ENCODE measurements at regions not wholly inside any gene's neighbourhood (a gene's known extent, or its start where the extent isn't known, plus 50 kb on each side); places are given as distances from the start of the nearest gene placed in this dataset.

- H3K4me1 Mint-ChIP-seq: peaks cover 16% of the 10 kb centered on the region
- H3K4me3 Mint-ChIP-seq: no peak overlapping the region
- peaks cover 8% of the 10 kb centered on the region for H3K27me3 Mint-ChIP-seq (ENCODE audit: low read depth)
- POLR2A ChIA-PET: no interaction called here
- H3K9me3 Mint-ChIP-seq: peaks cover 14% of the 10 kb centered on the region; the same call in 1 of the 2 replicates
- CTCF ChIA-PET: no interaction called here
- ATAC-seq (no peak), DNase-seq (ENCODE audit: low spot score) (no peak)
- TF ChIP-seq ZNF121 (CRISPR knock-in tag; IDR thresholded peaks at IDR 0.05) (no peak), SOX15 (CRISPR knock-in tag; IDR thresholded peaks at IDR 0.05) (no peak), GRHL2 (CRISPR knock-in tag; IDR thresholded peaks at IDR 0.05; ENCODE audit: insufficient replicate concordance, severe bottlenecking) (no peak)
- TF ChIP-seq, protein P1, sequence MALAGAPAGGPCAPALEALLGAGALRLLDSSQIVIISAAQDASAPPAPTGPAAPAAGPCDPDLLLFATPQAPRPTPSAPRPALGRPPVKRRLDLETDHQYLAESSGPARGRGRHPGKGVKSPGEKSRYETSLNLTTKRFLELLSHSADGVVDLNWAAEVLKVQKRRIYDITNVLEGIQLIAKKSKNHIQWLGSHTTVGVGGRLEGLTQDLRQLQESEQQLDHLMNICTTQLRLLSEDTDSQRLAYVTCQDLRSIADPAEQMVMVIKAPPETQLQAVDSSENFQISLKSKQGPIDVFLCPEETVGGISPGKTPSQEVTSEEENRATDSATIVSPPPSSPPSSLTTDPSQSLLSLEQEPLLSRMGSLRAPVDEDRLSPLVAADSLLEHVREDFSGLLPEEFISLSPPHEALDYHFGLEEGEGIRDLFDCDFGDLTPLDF (CRISPR knock-in tag; IDR thresholded peaks at IDR 0.05): no peak
- TF ChIP-seq, protein P2, sequence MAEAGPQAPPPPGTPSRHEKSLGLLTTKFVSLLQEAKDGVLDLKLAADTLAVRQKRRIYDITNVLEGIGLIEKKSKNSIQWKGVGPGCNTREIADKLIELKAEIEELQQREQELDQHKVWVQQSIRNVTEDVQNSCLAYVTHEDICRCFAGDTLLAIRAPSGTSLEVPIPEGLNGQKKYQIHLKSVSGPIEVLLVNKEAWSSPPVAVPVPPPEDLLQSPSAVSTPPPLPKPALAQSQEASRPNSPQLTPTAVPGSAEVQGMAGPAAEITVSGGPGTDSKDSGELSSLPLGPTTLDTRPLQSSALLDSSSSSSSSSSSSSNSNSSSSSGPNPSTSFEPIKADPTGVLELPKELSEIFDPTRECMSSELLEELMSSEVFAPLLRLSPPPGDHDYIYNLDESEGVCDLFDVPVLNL (CRISPR knock-in tag; IDR thresholded peaks at IDR 0.05; ENCODE audit: borderline replicate concordance, low read depth): no peak
- H3K36me3 Mint-ChIP-seq: no peaks in the 10 kb centered on the region; the same call in 1 of the 2 replicates
- H3K27ac Mint-ChIP-seq: no peak overlapping the region
These were observed 184.8 kb upstream of the RND3 start for GRCh38 chr2:150672311-150672710.

- H3K9me3 Mint-ChIP-seq: peaks cover 21% of the 10 kb centered on the region; the same call in 1 of the 2 replicates
- H3K27ac Mint-ChIP-seq: no peak overlapping the region
- peaks cover 3% of the 10 kb centered on the region; the same call in 1 of the 2 replicates for H3K36me3 Mint-ChIP-seq
- peaks cover 10% of the 10 kb centered on the region for H3K4me1 Mint-ChIP-seq
- H3K4me3 Mint-ChIP-seq: no peak overlapping the region
- ATAC-seq (no peak), DNase-seq (ENCODE audit: low spot score) (no peak)
- ChIA-PET POLR2A (no interaction called here), CTCF (no interaction called here)
- peaks cover 8% of the 10 kb centered on the region for H3K27me3 Mint-ChIP-seq (ENCODE audit: low read depth)
- TF ChIP-seq EMX1 (CRISPR knock-in tag; IDR thresholded peaks at IDR 0.05) (no peak), CDX4 (CRISPR knock-in tag; IDR thresholded peaks at IDR 0.05; ENCODE audit: borderline replicate concordance) (no peak), TP53 (CRISPR knock-in tag; IDR thresholded peaks at IDR 0.05) (no peak), FOXK1 (CRISPR knock-in tag; IDR thresholded peaks at IDR 0.05) (no peak), SMAD4 (CRISPR knock-in tag; IDR thresholded peaks at IDR 0.05) (no peak), USF2 (CRISPR knock-in tag; IDR thresholded peaks at IDR 0.05) (no peak), MLX (CRISPR knock-in tag; IDR thresholded peaks at IDR 0.05) (no peak), ZNF512 (CRISPR knock-in tag; IDR thresholded peaks at IDR 0.05; ENCODE audit: borderline replicate concordance) (no peak), ZNF138 (CRISPR knock-in tag; conservative IDR thresholded peaks at IDR 0.05) (no peak), IRF2 (CRISPR knock-in tag; IDR thresholded peaks at IDR 0.05; ENCODE audit: borderline replicate concordance, low read depth) (no peak), TEAD1 (CRISPR knock-in tag; IDR thresholded peaks at IDR 0.05) (no peak)
- TF ChIP-seq, protein P3, sequence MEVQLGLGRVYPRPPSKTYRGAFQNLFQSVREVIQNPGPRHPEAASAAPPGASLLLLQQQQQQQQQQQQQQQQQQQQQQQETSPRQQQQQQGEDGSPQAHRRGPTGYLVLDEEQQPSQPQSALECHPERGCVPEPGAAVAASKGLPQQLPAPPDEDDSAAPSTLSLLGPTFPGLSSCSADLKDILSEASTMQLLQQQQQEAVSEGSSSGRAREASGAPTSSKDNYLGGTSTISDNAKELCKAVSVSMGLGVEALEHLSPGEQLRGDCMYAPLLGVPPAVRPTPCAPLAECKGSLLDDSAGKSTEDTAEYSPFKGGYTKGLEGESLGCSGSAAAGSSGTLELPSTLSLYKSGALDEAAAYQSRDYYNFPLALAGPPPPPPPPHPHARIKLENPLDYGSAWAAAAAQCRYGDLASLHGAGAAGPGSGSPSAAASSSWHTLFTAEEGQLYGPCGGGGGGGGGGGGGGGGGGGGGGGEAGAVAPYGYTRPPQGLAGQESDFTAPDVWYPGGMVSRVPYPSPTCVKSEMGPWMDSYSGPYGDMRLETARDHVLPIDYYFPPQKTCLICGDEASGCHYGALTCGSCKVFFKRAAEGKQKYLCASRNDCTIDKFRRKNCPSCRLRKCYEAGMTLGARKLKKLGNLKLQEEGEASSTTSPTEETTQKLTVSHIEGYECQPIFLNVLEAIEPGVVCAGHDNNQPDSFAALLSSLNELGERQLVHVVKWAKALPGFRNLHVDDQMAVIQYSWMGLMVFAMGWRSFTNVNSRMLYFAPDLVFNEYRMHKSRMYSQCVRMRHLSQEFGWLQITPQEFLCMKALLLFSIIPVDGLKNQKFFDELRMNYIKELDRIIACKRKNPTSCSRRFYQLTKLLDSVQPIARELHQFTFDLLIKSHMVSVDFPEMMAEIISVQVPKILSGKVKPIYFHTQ (CRISPR knock-in tag; IDR thresholded peaks at IDR 0.05): no peak
- TF ChIP-seq, protein P4, sequence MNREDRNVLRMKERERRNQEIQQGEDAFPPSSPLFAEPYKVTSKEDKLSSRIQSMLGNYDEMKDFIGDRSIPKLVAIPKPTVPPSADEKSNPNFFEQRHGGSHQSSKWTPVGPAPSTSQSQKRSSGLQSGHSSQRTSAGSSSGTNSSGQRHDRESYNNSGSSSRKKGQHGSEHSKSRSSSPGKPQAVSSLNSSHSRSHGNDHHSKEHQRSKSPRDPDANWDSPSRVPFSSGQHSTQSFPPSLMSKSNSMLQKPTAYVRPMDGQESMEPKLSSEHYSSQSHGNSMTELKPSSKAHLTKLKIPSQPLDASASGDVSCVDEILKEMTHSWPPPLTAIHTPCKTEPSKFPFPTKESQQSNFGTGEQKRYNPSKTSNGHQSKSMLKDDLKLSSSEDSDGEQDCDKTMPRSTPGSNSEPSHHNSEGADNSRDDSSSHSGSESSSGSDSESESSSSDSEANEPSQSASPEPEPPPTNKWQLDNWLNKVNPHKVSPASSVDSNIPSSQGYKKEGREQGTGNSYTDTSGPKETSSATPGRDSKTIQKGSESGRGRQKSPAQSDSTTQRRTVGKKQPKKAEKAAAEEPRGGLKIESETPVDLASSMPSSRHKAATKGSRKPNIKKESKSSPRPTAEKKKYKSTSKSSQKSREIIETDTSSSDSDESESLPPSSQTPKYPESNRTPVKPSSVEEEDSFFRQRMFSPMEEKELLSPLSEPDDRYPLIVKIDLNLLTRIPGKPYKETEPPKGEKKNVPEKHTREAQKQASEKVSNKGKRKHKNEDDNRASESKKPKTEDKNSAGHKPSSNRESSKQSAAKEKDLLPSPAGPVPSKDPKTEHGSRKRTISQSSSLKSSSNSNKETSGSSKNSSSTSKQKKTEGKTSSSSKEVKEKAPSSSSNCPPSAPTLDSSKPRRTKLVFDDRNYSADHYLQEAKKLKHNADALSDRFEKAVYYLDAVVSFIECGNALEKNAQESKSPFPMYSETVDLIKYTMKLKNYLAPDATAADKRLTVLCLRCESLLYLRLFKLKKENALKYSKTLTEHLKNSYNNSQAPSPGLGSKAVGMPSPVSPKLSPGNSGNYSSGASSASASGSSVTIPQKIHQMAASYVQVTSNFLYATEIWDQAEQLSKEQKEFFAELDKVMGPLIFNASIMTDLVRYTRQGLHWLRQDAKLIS (CRISPR knock-in tag; IDR thresholded peaks at IDR 0.05; ENCODE audit: borderline replicate concordance): no peak
- TF ChIP-seq, protein P1 (CRISPR knock-in tag; IDR thresholded peaks at IDR 0.05): no peak
- TF ChIP-seq, protein P5, sequence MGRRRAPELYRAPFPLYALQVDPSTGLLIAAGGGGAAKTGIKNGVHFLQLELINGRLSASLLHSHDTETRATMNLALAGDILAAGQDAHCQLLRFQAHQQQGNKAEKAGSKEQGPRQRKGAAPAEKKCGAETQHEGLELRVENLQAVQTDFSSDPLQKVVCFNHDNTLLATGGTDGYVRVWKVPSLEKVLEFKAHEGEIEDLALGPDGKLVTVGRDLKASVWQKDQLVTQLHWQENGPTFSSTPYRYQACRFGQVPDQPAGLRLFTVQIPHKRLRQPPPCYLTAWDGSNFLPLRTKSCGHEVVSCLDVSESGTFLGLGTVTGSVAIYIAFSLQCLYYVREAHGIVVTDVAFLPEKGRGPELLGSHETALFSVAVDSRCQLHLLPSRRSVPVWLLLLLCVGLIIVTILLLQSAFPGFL (CRISPR knock-in tag; IDR thresholded peaks at IDR 0.05; ENCODE audit: borderline replicate concordance): no peak
These were observed 182.0 kb upstream of the RND3 start for GRCh38 chr2:150669492-150669891.

Measured in WTC11 (cell line).